HG03095 (cell line): ENCODE measurements at regions not wholly inside any gene's neighbourhood (a gene's known extent, or its start where the extent isn't known, plus 50 kb on each side); places are given as distances from the start of the nearest gene placed in this dataset.

Source experiments
- ATAC-seq: cut with Tn5 transposase; IDR thresholded peaks from one replicate; pipeline ENCODE4 v1.9.1; 2021; ENCODE audit warnings: moderate library complexity; ENCODE audit not compliant: unreplicated experiment

- ATAC-seq = no peak
Observed at GRCh38 chr3:178297199-178297598, 239.0 kb upstream of the KCNMB2 start.

GRCh38 chr3:178297740-178298139 lies 238.5 kb upstream of the KCNMB2 start:
- no peak for ATAC-seq

GRCh38 chr3:178300441-178300959 lies 235.7 kb upstream of the KCNMB2 start:
- no peak for ATAC-seq

GRCh38 chr3:178302966-178303930 lies 233.0 kb upstream of the KCNMB2 start:
- ATAC-seq = no peak

- no peak for ATAC-seq
Observed at GRCh38 chr3:178304758-178305467, 231.3 kb upstream of the KCNMB2 start.

- no peak for ATAC-seq
Observed at GRCh38 chr3:178306432-178307115, 229.7 kb upstream of the KCNMB2 start.

- ATAC-seq = no peak
Observed at GRCh38 chr3:178308771-178309170, 227.5 kb upstream of the KCNMB2 start.

- ATAC-seq = no peak
Observed at GRCh38 chr3:178310949-178311348, 225.3 kb upstream of the KCNMB2 start.

GRCh38 chr3:178313716-178314115 lies 222.5 kb upstream of the KCNMB2 start:
- no peak for ATAC-seq

- no peak for ATAC-seq
Observed at GRCh38 chr3:178318340-178318739, 217.9 kb upstream of the KCNMB2 start.

GRCh38 chr3:178318941-178319816 lies 217.1 kb upstream of the KCNMB2 start:
- ATAC-seq = no peak

- no peak for ATAC-seq
Observed at GRCh38 chr3:178320456-178321351, 215.5 kb upstream of the KCNMB2 start.

- no peak for ATAC-seq
Observed at GRCh38 chr3:178324356-178324755, 211.9 kb upstream of the KCNMB2 start.

GRCh38 chr3:178325330-178325729 lies 210.9 kb upstream of the KCNMB2 start:
- no peak for ATAC-seq

GRCh38 chr3:178329936-178330335 lies 206.3 kb upstream of the KCNMB2 start:
- ATAC-seq = no peak

GRCh38 chr3:178334239-178334638 lies 202.0 kb upstream of the KCNMB2 start:
- no peak for ATAC-seq

- ATAC-seq = no peak
Observed at GRCh38 chr3:178336336-178336735, 199.9 kb upstream of the KCNMB2 start.

- no peak for ATAC-seq
Observed at GRCh38 chr3:178340506-178340905, 195.7 kb upstream of the KCNMB2 start.

- ATAC-seq = no peak
Observed at GRCh38 chr3:178341636-178342035, 194.6 kb upstream of the KCNMB2 start.
